Skin epidermis (tissue), 12 donors: ENCODE measurements at regions not wholly inside any gene's neighbourhood (a gene's known extent, or its start where the extent isn't known, plus 50 kb on each side); places are given as distances from the start of the nearest gene placed in this dataset.

Experiments used
- H3K27ac ChIP-seq, 21 experiments: fragments of 200-600 bp; sonication (generic) in 11 of 21; one replicate each; pipeline ENCODE4 v1.5.0; 2020; ENCODE audit warnings: mild to moderate bottlenecking in 3 of 21, inconsistent platforms in 2 of 21, moderate library complexity in 2 of 21
- H3K4me3 ChIP-seq, 7 experiments: fragments of 200-600 bp; sonication (generic) in 2 of 7; one replicate each; pipeline ENCODE4 v1.5.0; 2020; ENCODE audit warnings: inconsistent platforms in 2 of 7, mild to moderate bottlenecking in 2 of 7, moderate library complexity in 1 of 7

GRCh38 chr1:56423716-56424115 lies 155.6 kb downstream of the PLPP3 start:
- Histone ChIP-seq H3K27ac (no peak overlapping the region), H3K4me3 (no peak overlapping the region)

- Histone ChIP-seq H3K27ac (no peak overlapping the region), H3K4me3 (no peak overlapping the region)
Observed at GRCh38 chr1:56418151-56418631, 161.2 kb downstream of the PLPP3 start.

GRCh38 chr1:56417646-56418045 lies 161.7 kb downstream of the PLPP3 start:
- H3K4me3 ChIP-seq, result no peak overlapping the region
- H3K27ac ChIP-seq, result no peak overlapping the region

GRCh38 chr1:56416495-56416894 lies 162.9 kb downstream of the PLPP3 start:
- H3K27ac ChIP-seq, result no peak overlapping the region

GRCh38 chr1:56415720-56416119 lies 163.6 kb downstream of the PLPP3 start:
- H3K27ac ChIP-seq, result no peak overlapping the region
- H3K4me3 ChIP-seq, result no peak overlapping the region

More at GRCh38 chr1:56416495-56416894, 162.9 kb downstream of the PLPP3 start:
- H3K4me3 ChIP-seq, result no peak overlapping the region

GRCh38 chr1:56415258-56415657 lies 164.1 kb downstream of the PLPP3 start:
- H3K27ac ChIP-seq, result no peak overlapping the region
- no peak overlapping the region for H3K4me3 ChIP-seq

GRCh38 chr1:56414728-56415224 lies 164.6 kb downstream of the PLPP3 start:
- Histone ChIP-seq H3K4me3 (no peak overlapping the region), H3K27ac (no peak overlapping the region)

- no peak overlapping the region for H3K27ac ChIP-seq
- no peak overlapping the region for H3K4me3 ChIP-seq
Observed at GRCh38 chr1:56413671-56414199, 165.6 kb downstream of the PLPP3 start.

- Histone ChIP-seq H3K4me3 (no peak overlapping the region), H3K27ac (peak overlapping the region in 12 of 21 experiments; percentile 3 to 77 (median 56))
Observed at GRCh38 chr1:56411484-56412180, 167.7 kb downstream of the PLPP3 start.

GRCh38 chr1:56411021-56411420 lies 168.3 kb downstream of the PLPP3 start:
- peak overlapping the region in 8 of 21 experiments; percentile 11 to 77 (median 63) for H3K27ac ChIP-seq

GRCh38 chr1:56410405-56410804 lies 169.0 kb downstream of the PLPP3 start:
- no peak overlapping the region for H3K4me3 ChIP-seq
- H3K27ac ChIP-seq, result no peak overlapping the region

More at GRCh38 chr1:56411021-56411420, 168.3 kb downstream of the PLPP3 start:
- H3K4me3 ChIP-seq, result no peak overlapping the region

GRCh38 chr1:56409112-56409691 lies 170.2 kb downstream of the PLPP3 start:
- Histone ChIP-seq H3K27ac (no peak overlapping the region), H3K4me3 (no peak overlapping the region)

- no peak overlapping the region for H3K27ac ChIP-seq
- H3K4me3 ChIP-seq, result no peak overlapping the region
Observed at GRCh38 chr1:56406821-56407220, 172.5 kb downstream of the PLPP3 start.

- H3K27ac ChIP-seq, result peak overlapping the region in 7 of 21 experiments; percentile 20 to 70 (median 34)
- no peak overlapping the region for H3K4me3 ChIP-seq
Observed at GRCh38 chr1:56404561-56405030, 174.8 kb downstream of the PLPP3 start.

- Histone ChIP-seq H3K4me3 (no peak overlapping the region), H3K27ac (peak overlapping the region in 1 of 21 experiments; percentile 70)
Observed at GRCh38 chr1:56404066-56404465, 175.3 kb downstream of the PLPP3 start.

- H3K27ac ChIP-seq, result no peak overlapping the region
- no peak overlapping the region for H3K4me3 ChIP-seq
Observed at GRCh38 chr1:56403321-56403720, 176.0 kb downstream of the PLPP3 start.

- Histone ChIP-seq H3K27ac (no peak overlapping the region), H3K4me3 (no peak overlapping the region)
Observed at GRCh38 chr1:56401191-56401590, 178.2 kb downstream of the PLPP3 start.

- no peak overlapping the region for H3K27ac ChIP-seq
- no peak overlapping the region for H3K4me3 ChIP-seq
Observed at GRCh38 chr1:56400526-56400925, 178.8 kb downstream of the PLPP3 start.

GRCh38 chr1:56399795-56400194 lies 179.6 kb downstream of the PLPP3 start:
- no peak overlapping the region for H3K4me3 ChIP-seq
- no peak overlapping the region for H3K27ac ChIP-seq

GRCh38 chr1:56399326-56399725 lies 180.0 kb downstream of the PLPP3 start:
- no peak overlapping the region for H3K27ac ChIP-seq
- no peak overlapping the region for H3K4me3 ChIP-seq

- peak overlapping the region in 3 of 21 experiments; percentile 44 to 67 (median 61) for H3K27ac ChIP-seq
- no peak overlapping the region for H3K4me3 ChIP-seq
Observed at GRCh38 chr1:56397811-56398231, 181.5 kb downstream of the PLPP3 start.
